HG03520 (cell line): ENCODE measurements at regions not wholly inside any gene's neighbourhood (a gene's known extent, or its start where the extent isn't known, plus 50 kb on each side); places are given as distances from the start of the nearest gene placed in this dataset.
"Not testable (repeated sequence)": the region's sequence is repeated elsewhere in the genome, so short reads cannot be mapped to it uniquely, and the experiment has no call there.

Experiments
- ATAC-seq: cut with Tn5 transposase; IDR thresholded peaks from one replicate; pipeline ENCODE4 v1.9.1; 2021; ENCODE audit warnings: mild to moderate bottlenecking, moderate library complexity; ENCODE audit not compliant: unreplicated experiment

DNA sequence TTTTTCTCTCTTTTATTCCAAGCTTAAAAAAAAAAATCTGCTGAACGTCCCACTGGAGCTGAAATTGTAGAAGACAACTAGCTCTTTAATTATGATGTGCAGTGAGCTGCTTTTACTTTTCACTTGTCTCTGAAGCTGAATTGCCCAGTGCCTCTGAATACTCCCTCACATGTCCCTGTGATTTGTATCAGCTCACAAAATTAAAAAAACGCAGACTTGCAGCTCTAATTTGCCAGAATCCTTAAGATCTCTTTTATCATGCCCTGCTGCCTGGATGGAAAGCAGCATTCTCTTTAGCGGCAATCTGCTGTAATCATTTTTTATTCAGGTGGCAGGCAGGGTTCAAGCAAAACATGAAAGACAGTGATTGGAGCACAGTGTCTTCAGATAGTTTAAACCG is 443.8 kb upstream of the SPTLC3 start:
- no peak for ATAC-seq

- no peak for ATAC-seq
These were observed 442.2 kb upstream of the SPTLC3 start for GRCh38 chr20:12566596-12566995.

DNA sequence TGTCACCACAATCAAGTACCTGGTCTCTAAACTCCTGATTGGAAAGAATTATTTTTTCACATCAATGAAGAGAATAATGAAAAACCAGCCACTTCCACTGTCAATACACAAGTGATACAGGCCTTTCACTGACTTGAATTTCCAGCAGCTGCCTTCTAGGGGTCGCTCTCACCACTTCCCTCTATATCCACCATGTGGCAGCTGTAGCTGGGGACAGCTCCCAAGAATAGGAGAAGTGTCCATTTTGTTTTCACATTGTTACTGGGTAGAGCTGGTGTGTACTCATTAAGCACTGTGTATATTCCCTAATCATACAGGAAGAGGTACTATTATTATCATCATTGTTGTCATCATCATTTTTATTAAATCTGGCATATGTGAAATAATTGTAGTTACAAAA is 438.4 kb upstream of the SPTLC3 start:
- ATAC-seq = no peak

GRCh38 chr20:12573442-12573841 is 435.3 kb upstream of the SPTLC3 start:
- ATAC-seq = no peak

- no peak for ATAC-seq
These were observed 433.2 kb upstream of the SPTLC3 start for GRCh38 chr20:12575352-12576095.

- no peak for ATAC-seq
These were observed 431.6 kb upstream of the SPTLC3 start for GRCh38 chr20:12577213-12577612.

GRCh38 chr20:12581644-12582289 is 427.0 kb upstream of the SPTLC3 start:
- ATAC-seq = no peak

DNA sequence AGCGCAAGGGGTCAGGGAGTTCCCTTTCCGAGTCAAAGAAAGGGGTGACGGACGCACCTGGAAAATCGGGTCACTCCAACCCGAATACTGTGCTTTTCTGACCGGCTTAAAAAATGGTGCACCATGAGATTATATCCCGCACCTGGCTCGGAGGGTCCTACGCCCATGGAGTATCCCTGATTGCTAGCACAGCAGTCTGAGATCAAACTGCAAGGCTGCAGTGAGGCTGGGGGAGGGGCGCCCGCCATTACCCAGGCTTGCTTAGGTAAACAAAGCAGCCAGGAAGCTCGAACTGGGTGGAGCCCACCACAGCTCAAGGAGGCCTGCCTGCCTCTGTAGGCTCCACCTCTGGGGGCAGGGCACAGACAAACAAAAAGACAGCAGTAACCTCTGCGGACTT is 426.1 kb upstream of the SPTLC3 start:
- ATAC-seq = not testable (repeated sequence)

- no peak for ATAC-seq
These were observed 416.8 kb upstream of the SPTLC3 start for GRCh38 chr20:12591949-12592470.

GRCh38 chr20:12592756-12593155 is 416.0 kb upstream of the SPTLC3 start:
- ATAC-seq = no peak

DNA sequence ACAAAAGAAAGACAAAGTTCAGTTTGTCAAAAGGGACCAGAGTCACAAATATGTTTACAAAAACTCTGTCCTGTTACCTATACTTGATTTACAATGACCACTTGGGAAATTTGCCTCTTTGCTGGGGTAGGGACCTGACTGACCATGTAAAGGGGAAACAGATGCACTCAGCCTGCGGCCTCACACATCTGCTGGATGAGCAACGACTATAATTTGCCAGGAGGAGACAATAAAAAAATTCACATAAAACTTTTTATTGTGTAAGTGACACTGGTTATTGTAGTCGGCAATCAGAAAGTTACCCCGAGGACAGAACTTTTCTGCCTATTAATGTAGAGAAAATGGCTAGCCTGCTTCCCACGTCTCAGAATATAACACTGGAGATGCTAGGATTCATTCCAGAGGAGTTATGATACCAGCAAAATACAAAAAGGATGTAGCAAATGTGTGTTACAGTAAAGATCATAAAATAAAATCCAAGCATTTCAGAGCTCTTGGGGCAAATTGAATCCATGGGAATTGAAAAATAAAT is 415.4 kb upstream of the SPTLC3 start:
- no peak for ATAC-seq

GRCh38 chr20:12594410-12595088 is 414.2 kb upstream of the SPTLC3 start:
- no peak for ATAC-seq

- ATAC-seq = no peak
These were observed 412.9 kb upstream of the SPTLC3 start for GRCh38 chr20:12595841-12596240.

- ATAC-seq = no peak
These were observed 411.9 kb upstream of the SPTLC3 start for GRCh38 chr20:12596863-12597262.

DNA sequence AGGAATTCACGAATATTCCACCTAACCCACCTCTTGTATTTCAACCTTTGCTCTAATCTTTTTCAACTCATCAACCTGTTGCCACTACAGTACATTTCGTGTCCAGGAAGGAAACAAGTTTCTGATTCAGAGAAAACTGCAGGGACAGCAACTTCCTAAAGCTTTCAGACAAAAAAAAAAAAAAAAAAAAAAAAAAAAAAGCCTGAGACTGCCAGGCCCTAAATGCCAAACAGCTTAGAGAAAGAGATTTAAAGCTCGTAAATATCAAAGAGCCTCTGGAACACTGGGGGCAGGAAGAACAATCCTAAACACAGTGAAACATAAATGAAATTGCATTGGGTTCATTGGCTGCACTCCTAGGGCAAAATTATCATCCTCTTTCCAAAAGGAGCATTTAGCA is 411.2 kb upstream of the SPTLC3 start:
- ATAC-seq = no peak

GRCh38 chr20:12598894-12599293 is 409.9 kb upstream of the SPTLC3 start:
- ATAC-seq = no peak

- ATAC-seq = no peak
These were observed 409.3 kb upstream of the SPTLC3 start for GRCh38 chr20:12599494-12599893.

GRCh38 chr20:12605751-12606150 is 403.0 kb upstream of the SPTLC3 start:
- ATAC-seq = no peak

DNA sequence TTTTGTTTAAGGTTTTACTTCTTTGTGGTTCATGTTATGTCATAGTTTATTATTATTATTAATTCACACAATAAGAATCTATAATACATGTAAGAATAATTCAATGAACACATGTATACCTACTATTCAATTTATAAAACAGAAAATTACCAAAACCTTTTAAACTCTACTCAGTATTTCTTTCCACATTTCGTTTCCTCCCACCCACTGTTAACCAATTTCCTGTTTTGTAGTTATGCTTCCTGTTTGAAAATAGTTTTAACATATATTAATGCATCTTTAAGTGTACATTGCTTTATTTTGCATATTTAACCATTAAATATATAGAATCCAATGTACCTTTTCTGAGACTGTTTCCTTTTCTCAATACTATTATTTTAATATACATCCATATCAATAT is 397.9 kb upstream of the SPTLC3 start:
- no peak for ATAC-seq

- no peak for ATAC-seq
These were observed 394.0 kb upstream of the SPTLC3 start for GRCh38 chr20:12614764-12615163.

GRCh38 chr20:12617076-12617475 is 391.7 kb upstream of the SPTLC3 start:
- ATAC-seq = no peak

DNA sequence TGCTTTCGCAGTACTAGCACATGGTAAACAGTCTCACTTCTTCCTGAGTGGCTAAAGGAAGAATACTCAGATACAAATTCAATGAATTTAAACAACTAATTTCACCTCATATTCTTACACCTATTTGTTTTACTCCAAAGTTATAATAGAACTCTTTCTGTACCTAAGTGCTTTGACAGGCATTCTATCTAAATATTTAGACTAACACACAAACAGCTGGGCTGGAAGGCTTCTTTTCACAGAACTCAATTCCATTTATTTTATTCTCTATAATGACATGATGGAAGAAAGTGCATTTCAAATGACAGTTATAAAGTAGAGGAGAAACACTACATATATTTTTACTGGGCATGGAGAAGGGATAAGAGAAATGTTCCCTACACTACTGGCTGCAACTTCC is 384.9 kb upstream of the SPTLC3 start:
- no peak for ATAC-seq
